ENCODE measurements at regions not wholly inside any gene's neighbourhood (a gene's known extent, or its start where the extent isn't known, plus 50 kb on each side); places are given as distances from the start of the nearest gene placed in this dataset.
A peak's percentile ranks its signal among the peaks of the same experiment; 100 is the strongest.

GRCh38 chr5:15300141-15300540 is 199.8 kb upstream of the FBXL7 start:
- no peak for DNase-seq (ENCODE audit: extremely low spot score in 2 of 2)
- intact Hi-C loops (cut with DNase I): no loop called here
- H3K9me3 ChIP-seq: no peaks in the 10 kb centered on the region
- no peak for TF ChIP-seq POLR2AphosphoS5 (IDR thresholded peaks at IDR 0.05; ENCODE audit: insufficient read depth in 1 of 2, low read depth in 1 of 2)
- no peak for TF ChIP-seq CTCF (IDR thresholded peaks at IDR 0.05)
- TF ChIP-seq POLR2A (IDR thresholded peaks at IDR 0.05): no peak
- no peak overlapping the region for H3K27ac ChIP-seq
- no peaks in the 10 kb centered on the region for H3K27me3 ChIP-seq
- no peaks in the 10 kb centered on the region for H3K36me3 ChIP-seq
- no peaks in the 10 kb centered on the region for H3K4me1 ChIP-seq
- H3K4me3 ChIP-seq: no peak overlapping the region

DNA sequence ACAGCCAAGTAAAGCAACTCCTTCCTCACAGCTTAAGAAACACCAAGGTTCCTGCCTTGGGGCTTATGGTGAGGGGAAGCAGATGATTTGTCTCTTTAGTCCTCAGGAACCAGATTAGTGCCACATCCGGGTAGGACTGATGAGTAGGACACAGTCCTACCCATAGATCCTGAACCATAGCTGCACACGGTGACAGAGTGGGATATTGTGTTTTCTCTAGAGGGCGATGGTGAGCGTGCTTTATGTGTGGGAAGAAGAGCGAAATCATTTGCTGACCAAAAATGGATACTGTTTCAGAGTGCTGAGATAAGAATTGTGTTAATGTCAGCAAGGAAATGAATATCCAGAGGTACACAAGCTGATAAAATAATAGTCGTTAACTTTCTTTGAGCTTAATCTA is 209.0 kb upstream of the FBXL7 start:
- Histone ChIP-seq H3K9me3 (no peaks in the 10 kb centered on the region), H3K4me3 (no peak overlapping the region), H3K27me3 (no peaks in the 10 kb centered on the region), H3K36me3 (no peaks in the 10 kb centered on the region), H3K27ac (no peak overlapping the region), H3K4me1 (peaks cover 9% of the 10 kb centered on the region)
- intact Hi-C loops (cut with DNase I): no loop called here
- TF ChIP-seq POLR2A (IDR thresholded peaks at IDR 0.05): no peak
- no peak for TF ChIP-seq POLR2AphosphoS5 (IDR thresholded peaks at IDR 0.05; ENCODE audit: insufficient read depth in 1 of 2, low read depth in 1 of 2)
- no peak for TF ChIP-seq CTCF (IDR thresholded peaks at IDR 0.05)
- no peak for DNase-seq (ENCODE audit: extremely low spot score in 2 of 2)

GRCh38 chr5:15286650-15287049 is 213.3 kb upstream of the FBXL7 start:
- H3K9me3 ChIP-seq: no peaks in the 10 kb centered on the region
- DNase-seq (ENCODE audit: extremely low spot score in 2 of 2): no peak

DNA sequence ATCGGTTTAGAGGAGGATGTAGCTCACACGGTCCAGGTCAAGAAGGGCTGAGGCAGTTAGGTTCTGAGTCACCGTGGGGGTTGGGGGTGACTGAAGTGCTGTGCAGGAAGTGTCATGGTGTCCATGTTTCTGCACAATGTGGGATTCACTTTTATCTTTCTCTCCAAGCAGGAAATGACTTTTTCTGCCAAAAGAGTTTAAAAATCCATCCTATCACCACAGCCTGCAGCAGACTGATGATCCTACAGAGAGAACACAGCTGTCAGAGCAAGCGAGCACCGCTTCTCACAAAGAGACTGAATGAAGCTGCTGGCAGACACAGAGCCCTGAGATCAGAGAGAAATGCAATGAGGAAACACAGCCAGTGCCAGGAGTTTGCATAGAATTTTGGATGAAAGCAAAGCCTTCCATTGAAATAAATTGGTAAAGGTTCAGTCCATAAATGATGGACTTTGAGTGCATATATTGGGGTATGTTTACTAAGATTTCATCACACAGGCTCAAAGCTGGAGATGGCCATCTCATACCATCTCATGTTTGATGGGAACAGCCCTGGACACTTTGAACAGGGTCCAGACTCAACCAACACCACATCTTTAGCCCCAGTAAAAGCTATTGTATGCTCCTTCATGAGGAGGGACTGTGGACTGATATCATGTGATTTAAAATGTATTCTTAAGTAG is 213.9 kb upstream of the FBXL7 start:
- TF ChIP-seq POLR2AphosphoS5 (IDR thresholded peaks at IDR 0.05; ENCODE audit: insufficient read depth in 1 of 2, low read depth in 1 of 2): no peak
- TF ChIP-seq POLR2A (IDR thresholded peaks at IDR 0.05): no peak
- no peak for TF ChIP-seq CTCF (IDR thresholded peaks at IDR 0.05)
- DNase-seq (ENCODE audit: extremely low spot score in 2 of 2): no peak
- Histone ChIP-seq H3K4me1 (peaks cover 15% of the 10 kb centered on the region), H3K27ac (no peak overlapping the region), H3K4me3 (no peak overlapping the region), H3K27me3 (no peaks in the 10 kb centered on the region), H3K36me3 (no peaks in the 10 kb centered on the region), H3K9me3 (no peaks in the 10 kb centered on the region)
- intact Hi-C loops (cut with DNase I): no loop called here

More at GRCh38 chr5:15286650-15287049, 213.3 kb upstream of the FBXL7 start:
- intact Hi-C loops (cut with DNase I): no loop called here
- Histone ChIP-seq H3K27ac (no peak overlapping the region), H3K36me3 (no peaks in the 10 kb centered on the region), H3K4me1 (peaks cover 15% of the 10 kb centered on the region), H3K27me3 (no peaks in the 10 kb centered on the region), H3K4me3 (no peak overlapping the region)
- TF ChIP-seq CTCF (IDR thresholded peaks at IDR 0.05): peak in 1 of 3 experiments; percentile 11
- no peak for TF ChIP-seq POLR2A (IDR thresholded peaks at IDR 0.05)

DNA sequence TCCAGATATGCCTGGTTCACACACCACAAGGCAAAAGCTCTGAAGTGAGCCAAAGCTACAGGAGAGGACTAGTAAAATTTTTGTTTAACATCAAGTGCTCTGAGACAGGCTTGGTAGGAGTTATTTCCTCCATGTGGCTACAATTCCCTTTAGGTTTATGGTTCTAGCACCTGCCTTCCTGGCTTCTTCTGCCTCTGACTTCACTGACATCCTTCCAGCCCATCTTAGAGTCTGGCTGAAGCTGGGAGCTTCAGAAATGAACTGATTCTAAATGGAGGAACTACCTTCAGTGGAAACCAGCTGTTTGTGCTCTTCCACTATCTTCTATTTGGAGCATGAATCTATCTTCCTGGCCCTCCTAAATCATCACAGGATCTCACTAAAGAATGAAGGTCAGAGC is 215.3 kb upstream of the FBXL7 start:
- Histone ChIP-seq H3K36me3 (no peaks in the 10 kb centered on the region), H3K27ac (no peak overlapping the region), H3K27me3 (no peaks in the 10 kb centered on the region), H3K4me3 (no peak overlapping the region), H3K9me3 (no peaks in the 10 kb centered on the region), H3K4me1 (peaks cover 15% of the 10 kb centered on the region)
- no peak for TF ChIP-seq POLR2AphosphoS5 (IDR thresholded peaks at IDR 0.05; ENCODE audit: insufficient read depth in 1 of 2, low read depth in 1 of 2)
- no peak for TF ChIP-seq CTCF (IDR thresholded peaks at IDR 0.05)
- TF ChIP-seq POLR2A (IDR thresholded peaks at IDR 0.05): no peak
- intact Hi-C loops (cut with DNase I): no loop called here
- no peak for DNase-seq (ENCODE audit: extremely low spot score in 2 of 2)

Data from vagina (tissue), 2 donors.